HepG2 (cell line): ENCODE measurements at regions not wholly inside any gene's neighbourhood (a gene's known extent, or its start where the extent isn't known, plus 50 kb on each side); places are given as distances from the start of the nearest gene placed in this dataset.

ENCODE experiments used
- GTF2F1 ChIP-seq: fragments of 150-350 bp; IDR thresholded peaks from 2 replicates; pipeline ENCODE4 v1.6.1; 2014; ENCODE audit warnings: low read length
- JUNB ChIP-seq: sonication (generic); formaldehyde crosslinking; IDR thresholded peaks from 2 replicates; pipeline ENCODE4 v1.8.0; 2022; ENCODE audit warnings: missing genetic modification reagents, mild to moderate bottlenecking, borderline replicate concordance

DNA sequence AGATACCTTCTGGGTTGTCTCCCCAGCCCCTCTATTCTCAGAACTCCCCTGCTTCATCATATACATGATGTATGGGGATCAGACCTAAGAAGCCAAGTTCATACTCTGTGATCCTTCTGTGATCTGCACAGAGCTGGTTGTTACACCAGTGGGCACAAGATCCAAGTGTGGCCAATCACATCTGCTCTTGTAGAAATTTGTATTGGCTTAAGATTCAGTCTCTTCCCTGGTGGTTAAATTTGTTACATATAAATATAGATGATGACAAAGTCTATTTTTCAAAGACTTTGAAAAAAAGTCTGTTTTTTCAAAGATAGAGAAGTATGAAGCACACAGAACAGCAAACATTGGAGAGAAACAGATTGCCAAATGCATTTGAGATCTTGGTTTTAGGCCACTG, 135.8 kb upstream of the FGGY start:
- TF ChIP-seq GTF2F1, result no peak
- TF ChIP-seq JUNB (CRISPR knock-in tag), result no peak
